ENCODE measurements at regions not wholly inside any gene's neighbourhood (a gene's known extent, or its start where the extent isn't known, plus 50 kb on each side); places are given as distances from the start of the nearest gene placed in this dataset.

DNA sequence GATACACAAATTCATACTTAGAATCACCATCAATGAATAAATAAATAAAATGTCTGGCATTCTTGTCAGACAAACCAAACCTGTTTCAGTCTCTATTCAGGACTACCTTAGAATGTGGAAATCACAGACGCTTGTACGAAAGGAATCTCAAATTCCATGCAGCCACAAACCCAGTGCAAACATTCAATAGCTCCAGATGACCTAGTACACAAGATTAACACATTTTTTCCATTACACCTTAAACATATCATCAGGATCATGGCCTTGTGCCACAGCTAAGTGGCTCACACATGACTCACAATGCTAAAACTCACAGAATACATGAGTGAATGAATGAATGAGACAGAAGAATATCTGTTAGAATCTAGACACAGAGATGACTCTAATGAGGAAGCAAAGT lies 134.2 kb downstream of the PWWP3B start:
- Histone ChIP-seq H3K4me2 (ENCODE audit: low read length) (no peak overlapping the region), H3K9me3 (ENCODE audit: low read length) (no peaks in the 10 kb centered on the region), H3K4me3 (ENCODE audit: low read length) (no peak overlapping the region), H3K9ac (ENCODE audit: low read length) (no peak overlapping the region), H3K9me2 (ENCODE audit: insufficient read depth, low read length) (no peaks in the 10 kb centered on the region), H3K36me3 (ENCODE audit: insufficient read depth, low read length) (no peaks in the 10 kb centered on the region), H4K20me1 (ENCODE audit: insufficient read depth) (no peaks in the 10 kb centered on the region), H3K27ac (ENCODE audit: low read length) (no peak overlapping the region), H3F3A (ENCODE audit: insufficient read depth, low read length, poor library complexity, severe bottlenecking) (no peaks in the 10 kb centered on the region), H3K27me3 (ENCODE audit: insufficient read depth, low read depth, low read length) (no peaks in the 10 kb centered on the region), H2AFZ (ENCODE audit: low read depth, low read length) (no peak overlapping the region), H3K79me2 (replicated peaks; ENCODE audit: insufficient read depth, low read length) (no peaks in the 10 kb centered on the region)
- TF ChIP-seq TAF1 (IDR thresholded peaks at IDR 0.05; ENCODE audit: low read depth) (no peak), POLR2AphosphoS5 (IDR thresholded peaks at IDR 0.05) (no peak), MXI1 (conservative IDR thresholded peaks at IDR 0.05; ENCODE audit: poor library complexity, severe bottlenecking) (no peak), EP300 (conservative IDR thresholded peaks at IDR 0.05; ENCODE audit: poor library complexity, severe bottlenecking) (no peak), EZH2 (IDR thresholded peaks at IDR 0.05; ENCODE audit: borderline replicate concordance, insufficient read depth, low read length, poor library complexity, severe bottlenecking) (no peak), RAD21 (conservative IDR thresholded peaks at IDR 0.05) (no peak)
- TF ChIP-seq, protein P1, sequence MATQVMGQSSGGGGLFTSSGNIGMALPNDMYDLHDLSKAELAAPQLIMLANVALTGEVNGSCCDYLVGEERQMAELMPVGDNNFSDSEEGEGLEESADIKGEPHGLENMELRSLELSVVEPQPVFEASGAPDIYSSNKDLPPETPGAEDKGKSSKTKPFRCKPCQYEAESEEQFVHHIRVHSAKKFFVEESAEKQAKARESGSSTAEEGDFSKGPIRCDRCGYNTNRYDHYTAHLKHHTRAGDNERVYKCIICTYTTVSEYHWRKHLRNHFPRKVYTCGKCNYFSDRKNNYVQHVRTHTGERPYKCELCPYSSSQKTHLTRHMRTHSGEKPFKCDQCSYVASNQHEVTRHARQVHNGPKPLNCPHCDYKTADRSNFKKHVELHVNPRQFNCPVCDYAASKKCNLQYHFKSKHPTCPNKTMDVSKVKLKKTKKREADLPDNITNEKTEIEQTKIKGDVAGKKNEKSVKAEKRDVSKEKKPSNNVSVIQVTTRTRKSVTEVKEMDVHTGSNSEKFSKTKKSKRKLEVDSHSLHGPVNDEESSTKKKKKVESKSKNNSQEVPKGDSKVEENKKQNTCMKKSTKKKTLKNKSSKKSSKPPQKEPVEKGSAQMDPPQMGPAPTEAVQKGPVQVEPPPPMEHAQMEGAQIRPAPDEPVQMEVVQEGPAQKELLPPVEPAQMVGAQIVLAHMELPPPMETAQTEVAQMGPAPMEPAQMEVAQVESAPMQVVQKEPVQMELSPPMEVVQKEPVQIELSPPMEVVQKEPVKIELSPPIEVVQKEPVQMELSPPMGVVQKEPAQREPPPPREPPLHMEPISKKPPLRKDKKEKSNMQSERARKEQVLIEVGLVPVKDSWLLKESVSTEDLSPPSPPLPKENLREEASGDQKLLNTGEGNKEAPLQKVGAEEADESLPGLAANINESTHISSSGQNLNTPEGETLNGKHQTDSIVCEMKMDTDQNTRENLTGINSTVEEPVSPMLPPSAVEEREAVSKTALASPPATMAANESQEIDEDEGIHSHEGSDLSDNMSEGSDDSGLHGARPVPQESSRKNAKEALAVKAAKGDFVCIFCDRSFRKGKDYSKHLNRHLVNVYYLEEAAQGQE (IDR thresholded peaks at IDR 0.05; ENCODE audit: borderline replicate concordance) = no peak
- TF ChIP-seq, protein P2, sequence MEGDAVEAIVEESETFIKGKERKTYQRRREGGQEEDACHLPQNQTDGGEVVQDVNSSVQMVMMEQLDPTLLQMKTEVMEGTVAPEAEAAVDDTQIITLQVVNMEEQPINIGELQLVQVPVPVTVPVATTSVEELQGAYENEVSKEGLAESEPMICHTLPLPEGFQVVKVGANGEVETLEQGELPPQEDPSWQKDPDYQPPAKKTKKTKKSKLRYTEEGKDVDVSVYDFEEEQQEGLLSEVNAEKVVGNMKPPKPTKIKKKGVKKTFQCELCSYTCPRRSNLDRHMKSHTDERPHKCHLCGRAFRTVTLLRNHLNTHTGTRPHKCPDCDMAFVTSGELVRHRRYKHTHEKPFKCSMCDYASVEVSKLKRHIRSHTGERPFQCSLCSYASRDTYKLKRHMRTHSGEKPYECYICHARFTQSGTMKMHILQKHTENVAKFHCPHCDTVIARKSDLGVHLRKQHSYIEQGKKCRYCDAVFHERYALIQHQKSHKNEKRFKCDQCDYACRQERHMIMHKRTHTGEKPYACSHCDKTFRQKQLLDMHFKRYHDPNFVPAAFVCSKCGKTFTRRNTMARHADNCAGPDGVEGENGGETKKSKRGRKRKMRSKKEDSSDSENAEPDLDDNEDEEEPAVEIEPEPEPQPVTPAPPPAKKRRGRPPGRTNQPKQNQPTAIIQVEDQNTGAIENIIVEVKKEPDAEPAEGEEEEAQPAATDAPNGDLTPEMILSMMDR (IDR thresholded peaks at IDR 0.05; ENCODE audit: poor library complexity, severe bottlenecking) = no peak

DNA sequence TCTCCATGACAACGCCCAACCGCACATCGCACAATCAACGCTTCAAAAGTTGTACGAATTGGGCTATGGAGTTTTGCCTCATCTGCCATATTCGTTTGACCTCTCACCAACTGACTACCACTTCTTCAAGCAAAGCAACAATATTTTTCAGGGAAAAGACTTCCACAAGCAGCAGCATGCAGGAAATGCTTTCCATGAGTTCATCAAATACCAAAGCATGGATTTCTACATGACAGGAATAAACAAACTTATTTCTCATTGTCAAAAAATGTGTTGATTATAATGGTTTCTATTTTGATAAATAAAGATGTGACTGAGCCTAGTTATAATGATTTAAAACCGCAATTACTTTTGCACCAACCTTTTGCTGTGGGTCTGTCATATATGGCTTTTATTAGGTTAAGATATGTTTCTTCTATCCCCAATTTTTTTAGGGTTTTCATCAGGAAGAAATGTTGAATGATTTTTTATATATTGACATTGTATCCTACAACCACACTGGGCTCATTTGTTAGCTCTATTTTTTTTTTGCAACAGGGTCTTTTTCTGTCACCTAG lies 138.4 kb downstream of the PWWP3B start:
- H3K4me3 ChIP-seq (ENCODE audit: low read length) = no peak overlapping the region
- no peak overlapping the region for H2AFZ ChIP-seq (ENCODE audit: low read depth, low read length)
- no peaks in the 10 kb centered on the region for H3K9me2 ChIP-seq (ENCODE audit: insufficient read depth, low read length)
- no peaks in the 10 kb centered on the region for H3K27me3 ChIP-seq (ENCODE audit: insufficient read depth, low read depth, low read length)
- TF ChIP-seq SMC3 (conservative IDR thresholded peaks at IDR 0.05; ENCODE audit: poor library complexity) = no peak
- TF ChIP-seq EZH2 (IDR thresholded peaks at IDR 0.05; ENCODE audit: borderline replicate concordance, insufficient read depth, low read length, poor library complexity, severe bottlenecking) = no peak
- TF ChIP-seq MXI1 (conservative IDR thresholded peaks at IDR 0.05; ENCODE audit: poor library complexity, severe bottlenecking) = no peak
- TF ChIP-seq TAF1 (IDR thresholded peaks at IDR 0.05; ENCODE audit: low read depth) = no peak
- TF ChIP-seq RAD21 (conservative IDR thresholded peaks at IDR 0.05) = no peak
- TF ChIP-seq EP300 (conservative IDR thresholded peaks at IDR 0.05; ENCODE audit: poor library complexity, severe bottlenecking) = no peak
- H3K4me2 ChIP-seq (ENCODE audit: low read length) = no peak overlapping the region
- no peaks in the 10 kb centered on the region for H3F3A ChIP-seq (ENCODE audit: insufficient read depth, low read length, poor library complexity, severe bottlenecking)
- H4K20me1 ChIP-seq (ENCODE audit: insufficient read depth) = no peaks in the 10 kb centered on the region
- H3K79me2 ChIP-seq (replicated peaks; ENCODE audit: insufficient read depth, low read length) = no peaks in the 10 kb centered on the region
- H3K9ac ChIP-seq (ENCODE audit: low read length) = no peak overlapping the region
- H3K9me3 ChIP-seq (ENCODE audit: low read length) = no peaks in the 10 kb centered on the region
- H3K27ac ChIP-seq (ENCODE audit: low read length) = no peak overlapping the region
- H3K36me3 ChIP-seq (ENCODE audit: insufficient read depth, low read length) = no peaks in the 10 kb centered on the region

Measured in neural cell (in vitro differentiated cells).